ENCODE measurements at regions not wholly inside any gene's neighbourhood (a gene's known extent, or its start where the extent isn't known, plus 50 kb on each side); places are given as distances from the start of the nearest gene placed in this dataset.

- TF ChIP-seq CTCF (IDR thresholded peaks at IDR 0.05) = no peak
These were observed 58.8 kb upstream of the ZNF644 start for GRCh38 chr1:91080650-91081049.

DNA sequence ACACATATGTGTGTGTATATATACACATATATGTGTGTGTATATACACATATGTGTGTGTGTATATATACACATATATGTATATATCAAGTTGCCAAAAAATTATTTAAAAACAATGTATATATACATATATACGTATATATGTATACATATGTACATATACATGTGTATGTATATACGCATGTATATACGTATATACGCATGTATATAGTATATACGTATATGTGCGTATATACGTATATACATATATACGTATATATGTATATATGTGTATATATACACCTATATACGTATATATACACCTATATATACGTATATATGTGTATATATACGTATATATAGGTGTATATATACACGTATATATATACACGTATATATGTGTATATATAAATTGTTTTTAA lies 57.0 kb upstream of the ZNF644 start:
- no peak for TF ChIP-seq CTCF (IDR thresholded peaks at IDR 0.05)

GRCh38 chr1:91076834-91077233 lies 55.0 kb upstream of the ZNF644 start:
- no peak for TF ChIP-seq CTCF (IDR thresholded peaks at IDR 0.05)

DNA sequence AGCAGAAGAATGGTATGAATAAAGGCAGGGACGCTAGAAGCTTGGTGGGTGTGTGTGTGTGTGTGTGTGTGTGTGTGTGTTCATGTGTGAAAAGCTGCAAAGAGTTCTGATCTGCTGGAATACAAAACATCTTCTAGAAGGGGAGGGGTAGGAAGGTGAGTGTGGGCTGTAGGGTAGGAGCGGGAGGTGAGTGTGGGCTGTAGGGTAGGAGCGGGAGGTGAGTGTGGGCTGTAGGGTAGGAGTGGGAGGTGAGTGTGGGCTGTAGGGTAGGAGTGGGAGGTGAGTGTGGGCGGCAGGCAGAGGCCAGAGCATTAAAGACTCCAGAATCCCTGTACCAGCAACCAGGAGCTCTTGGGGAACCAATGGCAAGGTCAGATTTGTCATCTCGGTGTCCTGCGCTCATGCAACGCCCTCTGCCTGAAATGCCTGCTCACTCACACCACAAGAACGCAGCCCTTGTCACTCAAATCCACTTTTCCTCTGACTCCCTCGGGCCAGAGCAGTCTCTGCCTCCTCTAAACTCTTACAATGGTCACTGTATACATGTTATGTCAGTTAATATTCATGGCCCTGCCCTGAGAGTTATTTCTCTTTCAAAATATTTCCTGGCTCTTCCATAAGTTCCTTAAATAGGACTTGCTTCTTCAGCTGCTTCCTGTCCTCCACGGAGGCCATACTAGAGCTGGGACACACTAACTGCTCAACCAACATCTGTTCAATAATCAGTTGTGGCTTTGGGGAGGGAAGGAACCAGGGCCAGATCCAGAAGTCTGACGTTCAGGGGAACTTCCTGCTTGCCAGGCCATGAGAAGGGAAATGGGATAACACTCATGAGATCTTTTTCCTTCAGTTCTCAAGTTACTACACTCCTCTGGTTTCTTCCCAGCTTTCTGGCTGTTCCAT lies 53.6 kb upstream of the ZNF644 start:
- TF ChIP-seq CTCF (IDR thresholded peaks at IDR 0.05) = no peak

- no peak for TF ChIP-seq CTCF (IDR thresholded peaks at IDR 0.05)
These were observed 51.5 kb upstream of the ZNF644 start for GRCh38 chr1:91073299-91073698.

- no peak for TF ChIP-seq CTCF (IDR thresholded peaks at IDR 0.05)
These were observed 50.0 kb upstream of the ZNF644 start for GRCh38 chr1:91071838-91072237.
